Ovary (tissue), 7 donors: ENCODE measurements at regions not wholly inside any gene's neighbourhood (a gene's known extent, or its start where the extent isn't known, plus 50 kb on each side); places are given as distances from the start of the nearest gene placed in this dataset.

Experiments
- DNase-seq, 5 donors: peaks; one replicate each; pipeline ENCODE4 v3.0.0-alpha.2; 2019 to 2020
- H3K27ac ChIP-seq, 2 donors: fragments of 200-600 bp; one replicate each; pipeline versions ENCODE4 v1.5.1 to v1.8.0; 2019 to 2022
- H3K27me3 ChIP-seq: fragments of 200-600 bp; one replicate; pipeline ENCODE4 v1.8.0; 2022
- H3K36me3 ChIP-seq: fragments of 200-600 bp; sonication (generic); one replicate; pipeline ENCODE4 v1.5.1; 2019
- H3K4me1 ChIP-seq: one replicate; pipeline ENCODE4 v1.8.1; 2013; ENCODE audit warnings: mild to moderate bottlenecking, moderate library complexity; ENCODE audit not compliant: insufficient read depth
- H3K4me3 ChIP-seq: fragments of 200-600 bp; sonication (generic); one replicate; pipeline ENCODE4 v1.5.1; 2017
- H3K9me3 ChIP-seq, 2 donors: fragments of 200-600 bp in 1 of 2; sonication (generic) in 1 of 2; one replicate each; pipeline versions ENCODE4 v1.5.1 to v1.8.1; 2013 to 2019; ENCODE audit warnings: mild to moderate bottlenecking in 1 of 2, moderate library complexity in 1 of 2
- CTCF ChIP-seq, 3 donors: fragments of 450-650 bp in 2 of 3; fragments of 200-600 bp in 1 of 3; IDR thresholded peaks; one replicate each; pipeline versions ENCODE4 v1.5.1 to v1.8.0; 2016 to 2022; ENCODE audit warnings: antibody characterized with exemption in 3 of 3, mild to moderate bottlenecking in 1 of 3
- EP300 ChIP-seq: sonication (generic); formaldehyde crosslinking; IDR thresholded peaks from one replicate; pipeline ENCODE4 v1.6.1; 2017; ENCODE audit warnings: antibody characterized with exemption
- POLR2A ChIP-seq: fragments of 450-650 bp; IDR thresholded peaks from one replicate; pipeline ENCODE4 v1.6.1; 2017; ENCODE audit warnings: antibody characterized with exemption, mild to moderate bottlenecking, moderate library complexity
- WGBS, 3 donors: extraction: QIAGEN DNeasy Blood & Tissue Kit in 1 of 3; methylation state at CpG; one replicate each; pipeline versions ENCODE4 v1.1.5 to v1.1.7; 2013 to 2017; 5-methylcytosine and 5-hydroxymethylcytosine counted together
- intact Hi-C, 4 donors: fragments of 100-400 bp; cut with DNase I; formaldehyde crosslinking; loops; one replicate each; pipeline versions ENCODE4 v1.11.0 to v1.15.1; 2022 to 2023
- donor health status: DM: no; HTN: no; CAD: no; lungs with moderate emphysema.
- donor health status: DM: no; HTN: no; CAD: no.
- donor health status: Bipolar disorder and iron deficiency.
- donor health status: DM: no; HTN: no; CAD: no.
- donor health status: DM: yes; HTN: yes; CAD: no.

GRCh38 chr11:114864896-114865295, 186.6 kb downstream of the NXPE2 start:
- Histone ChIP-seq H3K4me1 (no peaks in the 10 kb centered on the region), H3K27ac (no peak overlapping the region), H3K4me3 (no peak overlapping the region), H3K27me3 (no peaks in the 10 kb centered on the region), H3K36me3 (no peaks in the 10 kb centered on the region), H3K9me3 (no peaks in the 10 kb centered on the region)
- 45 to 55% (median 53%) methylated on average over 2 of the region's 2 CpGs for WGBS, 3 donors
- DNase-seq, result no peak
- no peak for TF ChIP-seq CTCF (IDR thresholded peaks at IDR 0.05)
- no peak for TF ChIP-seq POLR2A
- no peak for TF ChIP-seq EP300
- intact Hi-C loops, result no loop called here

- no peaks in the 10 kb centered on the region for H3K36me3 ChIP-seq
- no peaks in the 10 kb centered on the region for H3K9me3 ChIP-seq
- DNase-seq, result no peak
- TF ChIP-seq POLR2A, result no peak
- TF ChIP-seq CTCF (IDR thresholded peaks at IDR 0.05), result no peak
- 24 to 40% (median 33%) methylated on average over 6 of the region's 6 CpGs for WGBS, 3 donors
- H3K27ac ChIP-seq, result no peak overlapping the region
- intact Hi-C loops, result no loop called here
- H3K27me3 ChIP-seq, result no peaks in the 10 kb centered on the region
- H3K4me3 ChIP-seq, result no peak overlapping the region
- H3K4me1 ChIP-seq, result no peaks in the 10 kb centered on the region
Measured at GRCh38 chr11:114876234-114876633, 197.9 kb downstream of the NXPE2 start.

GRCh38 chr11:114877976-114878375, 199.6 kb downstream of the NXPE2 start:
- no peak for TF ChIP-seq EP300
- TF ChIP-seq CTCF (IDR thresholded peaks at IDR 0.05), result no peak
- TF ChIP-seq POLR2A, result no peak
- H3K9me3 ChIP-seq, result no peaks in the 10 kb centered on the region
- no peaks in the 10 kb centered on the region for H3K27me3 ChIP-seq
- intact Hi-C loops, result no loop called here
- H3K4me3 ChIP-seq, result no peak overlapping the region
- no peak for DNase-seq
- no peaks in the 10 kb centered on the region for H3K36me3 ChIP-seq
- no peak overlapping the region for H3K27ac ChIP-seq
- no peaks in the 10 kb centered on the region for H3K4me1 ChIP-seq

GRCh38 chr11:114880442-114880841, 202.1 kb downstream of the NXPE2 start:
- 34 to 50% (median 39%) methylated on average over 2 of the region's 2 CpGs for WGBS, 3 donors
- intact Hi-C loops, result no loop called here
- TF ChIP-seq POLR2A (no peak), EP300 (no peak), CTCF (IDR thresholded peaks at IDR 0.05) (no peak)

GRCh38 chr11:114883472-114883871, 205.1 kb downstream of the NXPE2 start:
- WGBS, 3 donors, result 71 to 80% (median 74%) methylated on average over 3 of the region's 3 CpGs

More at GRCh38 chr11:114880442-114880841, 202.1 kb downstream of the NXPE2 start:
- Histone ChIP-seq H3K27ac (no peak overlapping the region), H3K27me3 (no peaks in the 10 kb centered on the region), H3K9me3 (no peaks in the 10 kb centered on the region), H3K4me1 (no peaks in the 10 kb centered on the region), H3K4me3 (no peak overlapping the region), H3K36me3 (no peaks in the 10 kb centered on the region)
- DNase-seq, result no peak

More at GRCh38 chr11:114883472-114883871, 205.1 kb downstream of the NXPE2 start:
- no peak for DNase-seq
- H3K27ac ChIP-seq, result no peak overlapping the region
- no peak for TF ChIP-seq POLR2A
- TF ChIP-seq CTCF (IDR thresholded peaks at IDR 0.05), result no peak
- no peaks in the 10 kb centered on the region for H3K9me3 ChIP-seq
- intact Hi-C loops, result no loop called here
- no peaks in the 10 kb centered on the region for H3K4me1 ChIP-seq
- no peak overlapping the region for H3K4me3 ChIP-seq
- no peaks in the 10 kb centered on the region for H3K36me3 ChIP-seq
- no peaks in the 10 kb centered on the region for H3K27me3 ChIP-seq
